OCI-LY7 (cell line): ENCODE measurements at regions not wholly inside any gene's neighbourhood (a gene's known extent, or its start where the extent isn't known, plus 50 kb on each side); places are given as distances from the start of the nearest gene placed in this dataset.

Experiments
- EZH2phosphoT487 ChIP-seq: fragments of 200-600 bp; sonication (generic); IDR thresholded peaks from 2 replicates; pipeline ENCODE4 v1.6.1; 2018; ENCODE audit warnings: low read depth, borderline replicate concordance, mild to moderate bottlenecking, mixed run types, antibody characterized with exemption, low read length, moderate library complexity, mixed read lengths
- TF ChIP-seq, protein P1 (sequence below): fragments of 200-600 bp; sonication (generic); conservative IDR thresholded peaks from 2 replicates; pipeline ENCODE4 v1.5.1; 2014; ENCODE audit warnings: mild to moderate bottlenecking, antibody characterized with exemption, low read length, moderate library complexity, mixed read lengths

DNA sequence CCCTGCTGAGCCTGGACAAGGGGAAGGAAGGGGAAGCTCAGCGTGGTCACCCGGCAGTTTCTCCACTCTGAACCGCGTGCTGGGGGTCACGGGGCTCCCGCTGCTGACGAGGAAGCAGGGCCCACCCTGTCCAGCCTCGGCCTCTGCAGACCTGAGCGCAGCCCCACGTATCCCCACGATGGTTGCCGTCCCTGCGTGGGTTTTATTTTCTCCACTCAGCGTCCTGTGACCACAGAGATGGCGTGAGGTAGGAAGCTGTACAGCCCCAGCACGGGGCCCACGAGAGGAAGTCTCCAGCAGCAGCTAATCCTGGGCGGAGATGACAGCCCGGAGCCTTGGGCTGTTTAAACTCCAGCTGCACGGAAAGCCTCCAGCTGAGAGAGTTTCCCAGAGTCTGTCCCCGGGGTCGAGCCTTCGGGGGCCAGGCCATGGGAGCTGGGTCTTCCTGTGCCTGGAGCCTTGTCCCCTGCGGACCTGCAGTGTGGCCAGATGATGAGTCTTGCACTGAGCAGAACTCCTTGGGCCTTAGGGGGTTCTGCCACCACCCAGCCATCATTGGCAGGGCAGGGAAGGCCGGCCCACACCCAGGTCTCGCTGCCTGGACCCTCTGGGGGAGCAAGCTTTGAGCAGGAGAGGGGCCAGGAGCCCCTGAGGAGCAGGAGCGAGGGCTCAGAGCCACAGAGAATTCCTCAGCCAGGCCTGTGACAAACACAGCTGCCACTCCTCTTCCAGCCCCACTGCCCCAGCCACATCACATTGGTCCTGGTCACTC lies 72.8 kb upstream of the FAM20C start:
- TF ChIP-seq, protein P1, sequence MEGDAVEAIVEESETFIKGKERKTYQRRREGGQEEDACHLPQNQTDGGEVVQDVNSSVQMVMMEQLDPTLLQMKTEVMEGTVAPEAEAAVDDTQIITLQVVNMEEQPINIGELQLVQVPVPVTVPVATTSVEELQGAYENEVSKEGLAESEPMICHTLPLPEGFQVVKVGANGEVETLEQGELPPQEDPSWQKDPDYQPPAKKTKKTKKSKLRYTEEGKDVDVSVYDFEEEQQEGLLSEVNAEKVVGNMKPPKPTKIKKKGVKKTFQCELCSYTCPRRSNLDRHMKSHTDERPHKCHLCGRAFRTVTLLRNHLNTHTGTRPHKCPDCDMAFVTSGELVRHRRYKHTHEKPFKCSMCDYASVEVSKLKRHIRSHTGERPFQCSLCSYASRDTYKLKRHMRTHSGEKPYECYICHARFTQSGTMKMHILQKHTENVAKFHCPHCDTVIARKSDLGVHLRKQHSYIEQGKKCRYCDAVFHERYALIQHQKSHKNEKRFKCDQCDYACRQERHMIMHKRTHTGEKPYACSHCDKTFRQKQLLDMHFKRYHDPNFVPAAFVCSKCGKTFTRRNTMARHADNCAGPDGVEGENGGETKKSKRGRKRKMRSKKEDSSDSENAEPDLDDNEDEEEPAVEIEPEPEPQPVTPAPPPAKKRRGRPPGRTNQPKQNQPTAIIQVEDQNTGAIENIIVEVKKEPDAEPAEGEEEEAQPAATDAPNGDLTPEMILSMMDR = no peak
- TF ChIP-seq EZH2phosphoT487 = no peak
